ENCODE measurements at regions not wholly inside any gene's neighbourhood (a gene's known extent, or its start where the extent isn't known, plus 50 kb on each side); places are given as distances from the start of the nearest gene placed in this dataset.

- DNase-seq = no peak
These were observed 65.9 kb upstream of the MANEA start for GRCh38 chr6:95511404-95511803.

DNA sequence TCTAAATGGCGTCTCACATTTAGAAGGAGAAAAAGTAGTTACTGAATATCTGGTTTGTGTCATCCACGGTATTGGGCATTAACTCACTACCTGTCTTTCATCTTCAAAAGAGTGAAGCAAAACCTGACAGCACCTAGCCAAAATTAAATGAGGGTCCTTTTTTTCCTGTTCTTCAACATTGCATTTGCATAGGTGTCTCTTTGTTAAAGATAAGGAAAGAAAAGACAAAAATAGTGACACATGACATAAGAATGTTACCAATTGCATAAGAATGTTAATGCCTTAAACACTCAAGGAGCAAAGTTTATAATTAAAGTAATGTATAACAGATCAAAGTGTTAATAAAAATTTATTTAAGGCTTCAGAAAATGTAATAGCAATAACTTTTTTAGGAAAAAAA, 61.4 kb upstream of the MANEA start:
- no peak for DNase-seq

GRCh38 chr6:95517004-95517403, 60.3 kb upstream of the MANEA start:
- no peak for DNase-seq

- DNase-seq = no peak
These were observed 59.8 kb upstream of the MANEA start for GRCh38 chr6:95517568-95517967.

DNA sequence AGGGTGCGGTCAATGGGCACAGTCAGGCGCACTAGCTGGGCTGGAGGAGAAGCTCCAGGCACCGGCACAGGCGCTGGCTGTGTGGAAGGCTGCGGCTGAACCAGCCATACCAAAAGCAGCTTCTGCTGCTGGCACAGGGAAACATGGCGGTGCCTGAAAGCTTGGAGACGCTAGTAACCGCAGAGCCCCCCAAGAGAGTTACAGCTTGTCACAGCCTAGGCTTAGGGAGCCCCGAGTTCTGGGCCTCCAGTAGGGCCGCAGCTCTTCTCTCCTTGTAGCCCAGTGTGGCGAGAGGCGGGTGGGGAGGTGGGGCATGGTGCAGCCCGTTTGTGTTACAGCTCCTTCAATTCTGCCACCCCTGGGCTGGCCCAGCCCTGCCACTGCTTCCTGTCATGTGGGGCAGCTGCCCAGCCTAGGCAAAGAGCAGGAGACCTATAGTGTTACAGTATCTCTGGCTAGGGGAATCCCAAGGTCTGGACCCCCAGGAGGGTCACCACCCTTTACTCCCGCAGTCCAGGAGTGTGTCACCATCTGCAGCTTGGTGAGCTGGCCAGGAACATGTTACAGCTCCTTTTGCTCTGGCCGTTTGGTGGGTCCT, 58.6 kb upstream of the MANEA start:
- no peak for DNase-seq

- DNase-seq = no peak
These were observed 57.9 kb upstream of the MANEA start for GRCh38 chr6:95519228-95520037.

DNA sequence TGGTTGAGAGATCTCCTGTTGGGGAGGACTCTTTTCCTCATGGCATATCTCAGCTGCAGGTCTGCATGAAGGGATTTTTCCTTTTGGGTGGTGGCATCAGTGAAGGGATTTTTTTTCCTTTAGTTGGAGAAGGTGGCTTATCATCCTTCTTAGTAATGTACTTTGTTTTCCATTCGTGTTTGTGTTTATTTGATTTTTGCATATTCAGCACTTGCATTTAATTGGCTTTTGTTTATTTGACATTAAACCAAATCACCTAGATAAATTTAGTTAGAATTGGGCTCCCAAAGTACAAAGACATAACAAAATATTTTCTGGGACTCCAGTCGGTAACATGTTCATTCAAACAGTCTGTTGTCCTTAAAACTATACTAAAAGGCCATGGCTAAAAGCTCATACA, 56.2 kb upstream of the MANEA start:
- no peak for DNase-seq
